Esophagus muscularis mucosa (tissue), 4 donors: ENCODE measurements at regions not wholly inside any gene's neighbourhood (a gene's known extent, or its start where the extent isn't known, plus 50 kb on each side); places are given as distances from the start of the nearest gene placed in this dataset.

ENCODE experiments used
- DNase-seq: peaks from one replicate; pipeline ENCODE4 v3.0.0-alpha.2; 2017; ENCODE audit errors: extremely low spot score
- H3K27ac ChIP-seq, 4 donors: fragments of 200-600 bp; sonication (generic); replicated peaks in 1 of 4; 1 replicate in 3 of 4; 2 replicates in 1 of 4; pipeline ENCODE4 v1.5.1; 2016 to 2019; ENCODE audit warnings: mild to moderate bottlenecking in 1 of 4
- H3K27me3 ChIP-seq, 4 donors: fragments of 200-600 bp; sonication (generic); one replicate each; pipeline versions ENCODE4 v1.5.1 to v1.6.0; 2016 to 2019
- H3K36me3 ChIP-seq, 4 donors: fragments of 200-600 bp; sonication (generic); one replicate each; pipeline ENCODE4 v1.5.1; 2016 to 2019
- H3K4me1 ChIP-seq, 4 donors: fragments of 200-600 bp; sonication (generic); one replicate each; pipeline ENCODE4 v1.5.1; 2016 to 2019
- H3K4me3 ChIP-seq, 4 donors: fragments of 200-600 bp; sonication (generic); 1 replicate in 2 of 4; 2 replicates in 2 of 4; pipeline ENCODE4 v1.5.1; 2016 to 2019; ENCODE audit warnings: mild to moderate bottlenecking in 4 of 4, moderate library complexity in 1 of 4
- H3K9me3 ChIP-seq, 4 donors: fragments of 200-600 bp; sonication (generic); 1 replicate in 3 of 4; 2 replicates in 1 of 4; pipeline ENCODE4 v1.5.1; 2016 to 2019
- CTCF ChIP-seq, 3 experiments: fragments of 200-600 bp in 2 of 3; fragments of 450-650 bp in 1 of 3; sonication (generic) in 2 of 3; IDR thresholded peaks; one replicate each; pipeline ENCODE4 v1.5.1; 2017 to 2019; ENCODE audit warnings: antibody characterized with exemption in 3 of 3, mild to moderate bottlenecking in 2 of 3, moderate library complexity in 1 of 3
- EP300 ChIP-seq: sonication (generic); formaldehyde crosslinking; IDR thresholded peaks from one replicate; pipeline ENCODE4 v1.6.1; 2017; ENCODE audit warnings: antibody characterized with exemption
- POLR2A ChIP-seq: fragments of 450-650 bp; IDR thresholded peaks from one replicate; pipeline ENCODE4 v1.6.1; 2017; ENCODE audit warnings: antibody characterized with exemption, moderate library complexity, mild to moderate bottlenecking, low read depth
- POLR2AphosphoS5 ChIP-seq, 2 donors: sonication (generic); formaldehyde crosslinking; IDR thresholded peaks; one replicate each; pipeline ENCODE4 v1.6.1; 2017; ENCODE audit warnings: antibody characterized with exemption in 2 of 2
- WGBS: methylation state at CpG from one replicate; pipeline ENCODE4 v1.1.5; 2018; 5-methylcytosine and 5-hydroxymethylcytosine counted together
- intact Hi-C: fragments of 100-400 bp; cut with DNase I; formaldehyde crosslinking; loops from one replicate; pipeline ENCODE4 v1.15.1; 2023

DNA sequence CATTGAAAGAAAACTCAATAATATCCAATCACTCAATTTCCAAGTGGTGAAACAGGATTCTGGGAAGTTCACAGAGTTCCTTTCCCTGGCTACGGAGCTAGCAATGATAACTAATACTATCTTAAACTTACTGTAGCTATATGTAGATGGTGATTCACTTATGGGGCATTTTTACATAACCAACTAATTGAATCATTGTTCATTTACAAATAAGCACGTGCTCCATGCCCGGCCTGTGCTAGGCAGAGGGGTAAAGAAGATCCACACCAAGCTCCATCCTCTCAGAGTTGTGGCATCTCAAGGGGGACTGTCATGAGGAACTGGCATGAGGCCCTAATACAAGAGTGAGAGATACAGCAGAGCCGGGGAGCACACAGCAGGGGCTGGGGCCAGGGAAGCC lies 176.3 kb downstream of the ANKRD30B start:
- no peak overlapping the region for H3K27ac ChIP-seq
- no peak overlapping the region for H3K4me3 ChIP-seq
- WGBS: 90% methylated on average over 4 of the region's 4 CpGs
- TF ChIP-seq POLR2A: no peak
- no peak for TF ChIP-seq POLR2AphosphoS5 (IDR thresholded peaks at IDR 0.05)
- TF ChIP-seq EP300: no peak
- TF ChIP-seq CTCF (IDR thresholded peaks at IDR 0.05): no peak
- DNase-seq: no peak
- H3K9me3 ChIP-seq: no peaks in the 10 kb centered on the region
- peaks cover 0 to 6% (median 0%) of the 10 kb centered on the region in 4 donors for H3K4me1 ChIP-seq
- intact Hi-C loops: no loop called here
- H3K27me3 ChIP-seq: no peaks in the 10 kb centered on the region
- no peaks in the 10 kb centered on the region for H3K36me3 ChIP-seq

DNA sequence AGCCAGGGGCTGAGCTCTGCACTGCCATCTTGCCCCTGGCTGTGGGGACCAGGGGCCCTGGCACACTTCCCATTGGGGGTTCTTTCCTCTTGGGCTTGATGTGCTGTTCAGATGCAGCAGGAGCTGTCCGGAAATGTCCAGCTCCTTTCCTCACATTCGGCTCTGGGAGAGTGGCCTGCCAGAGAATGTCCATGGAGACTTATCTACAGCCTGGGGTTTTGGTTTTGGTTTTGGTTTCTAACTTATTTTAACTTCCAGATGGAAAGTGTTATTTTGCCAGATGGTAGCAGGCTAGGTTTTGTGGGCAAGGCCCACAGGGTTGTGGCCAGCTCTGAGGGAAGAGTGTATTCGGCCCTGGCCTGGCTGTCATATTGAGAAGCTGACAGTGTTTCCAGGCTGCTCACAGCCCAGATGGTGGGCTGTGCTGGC lies 177.3 kb downstream of the ANKRD30B start:
- WGBS: 71% methylated on average over 3 of the region's 3 CpGs

GRCh38 chr18:14927701-14928100 lies 179.7 kb downstream of the ANKRD30B start:
- Histone ChIP-seq H3K4me1 (peaks cover 0 to 6% (median 0%) of the 10 kb centered on the region in 4 donors), H3K27me3 (peaks cover 0 to 3% (median 0%) of the 10 kb centered on the region in 4 donors), H3K27ac (no peak overlapping the region), H3K4me3 (no peak overlapping the region), H3K36me3 (no peaks in the 10 kb centered on the region), H3K9me3 (no peaks in the 10 kb centered on the region)
- TF ChIP-seq POLR2AphosphoS5 (IDR thresholded peaks at IDR 0.05): no peak
- no peak for TF ChIP-seq POLR2A
- TF ChIP-seq CTCF (IDR thresholded peaks at IDR 0.05): no peak
- no peak for TF ChIP-seq EP300
- DNase-seq: no peak
- WGBS: 59% methylated on average over 3 of the region's 3 CpGs
- intact Hi-C loops: no loop called here

More for the DNA sequence above, 177.3 kb downstream of the ANKRD30B start:
- Histone ChIP-seq H3K27ac (no peak overlapping the region), H3K9me3 (no peaks in the 10 kb centered on the region), H3K27me3 (no peaks in the 10 kb centered on the region), H3K4me3 (no peak overlapping the region), H3K4me1 (peaks cover 0 to 6% (median 0%) of the 10 kb centered on the region in 4 donors), H3K36me3 (no peaks in the 10 kb centered on the region)
- TF ChIP-seq POLR2A (no peak), EP300 (no peak), CTCF (IDR thresholded peaks at IDR 0.05) (no peak), POLR2AphosphoS5 (IDR thresholded peaks at IDR 0.05) (no peak)
- no peak for DNase-seq
- intact Hi-C loops: no loop called here

DNA sequence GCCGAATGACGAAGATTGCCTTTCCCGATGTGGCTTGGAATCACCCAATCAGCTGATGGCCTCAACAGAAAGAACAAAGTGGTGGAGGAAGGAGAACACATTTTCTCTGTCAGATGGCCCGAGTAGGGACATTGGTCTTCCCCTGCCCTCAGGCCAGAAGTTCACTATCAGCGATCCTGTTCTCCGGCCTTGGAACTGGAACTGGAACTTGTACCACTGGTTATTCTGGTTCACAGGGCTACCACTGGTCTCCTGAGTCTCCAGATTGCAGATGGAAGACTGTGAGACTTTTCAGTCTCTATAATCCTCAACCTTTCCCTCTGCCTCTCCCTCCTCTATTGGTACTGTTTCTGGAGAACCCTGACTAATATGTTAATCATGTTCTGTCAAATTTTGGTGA lies 180.4 kb downstream of the ANKRD30B start:
- no peak overlapping the region for H3K4me3 ChIP-seq
- H3K27ac ChIP-seq: no peak overlapping the region
- H3K4me1 ChIP-seq: peaks cover 0 to 6% (median 0%) of the 10 kb centered on the region in 4 donors
- intact Hi-C loops: no loop called here
- peaks cover 0 to 3% (median 0%) of the 10 kb centered on the region in 4 donors for H3K27me3 ChIP-seq
- WGBS: 93% methylated on average over 6 of the region's 6 CpGs
- no peaks in the 10 kb centered on the region for H3K36me3 ChIP-seq
- no peak for TF ChIP-seq CTCF (IDR thresholded peaks at IDR 0.05)
- TF ChIP-seq POLR2AphosphoS5 (IDR thresholded peaks at IDR 0.05): no peak
- no peak for DNase-seq
- H3K9me3 ChIP-seq: no peaks in the 10 kb centered on the region

DNA sequence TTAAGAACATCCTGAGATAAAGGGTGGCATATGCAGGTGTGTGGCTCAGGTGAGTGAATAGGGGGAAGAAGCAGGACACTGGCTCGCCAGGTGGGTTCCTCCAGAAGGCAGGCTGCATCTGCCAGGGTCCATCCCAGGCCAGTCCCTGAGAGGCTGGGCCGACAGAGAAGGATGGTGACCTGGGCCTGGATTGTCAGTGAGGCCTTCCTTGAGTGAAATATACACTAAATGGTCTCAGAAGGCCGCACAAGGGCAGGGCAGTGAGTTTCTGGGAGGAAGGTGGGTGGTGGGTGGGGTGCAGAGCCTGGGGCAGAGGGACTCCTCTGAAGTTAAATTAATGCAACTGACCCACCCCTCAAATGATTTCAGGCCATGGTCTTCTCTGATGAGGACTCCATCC lies 182.1 kb downstream of the ANKRD30B start:
- no peak overlapping the region for H3K27ac ChIP-seq
- peaks cover 0 to 4% (median 0%) of the 10 kb centered on the region in 4 donors for H3K4me1 ChIP-seq
- no peaks in the 10 kb centered on the region for H3K9me3 ChIP-seq
- intact Hi-C loops: no loop called here
- WGBS: 86% methylated on average over 3 of the region's 3 CpGs
- no peak overlapping the region for H3K4me3 ChIP-seq
- no peaks in the 10 kb centered on the region for H3K36me3 ChIP-seq
- no peak for DNase-seq
- TF ChIP-seq EP300 (no peak), CTCF (IDR thresholded peaks at IDR 0.05) (no peak), POLR2A (no peak), POLR2AphosphoS5 (IDR thresholded peaks at IDR 0.05) (no peak)
- peaks cover 0 to 3% (median 0%) of the 10 kb centered on the region in 4 donors for H3K27me3 ChIP-seq
